ENCODE measurements at regions not wholly inside any gene's neighbourhood (a gene's known extent, or its start where the extent isn't known, plus 50 kb on each side); places are given as distances from the start of the nearest gene placed in this dataset.

- TF ChIP-seq EZH2 (IDR thresholded peaks at IDR 0.05; ENCODE audit: borderline replicate concordance, low read depth, low read length, severe bottlenecking) (no peak), CTCF (IDR thresholded peaks at IDR 0.05; ENCODE audit: borderline replicate concordance, extremely low read depth, low read length, poor library complexity, severe bottlenecking) (no peak)
These were observed 122.6 kb upstream of the DLG1 start for GRCh38 chr3:197421021-197421420.

Measured in DND-41 (cell line).